Trophoblast cell (in vitro differentiated cells and primary cell): ENCODE measurements at regions not wholly inside any gene's neighbourhood (a gene's known extent, or its start where the extent isn't known, plus 50 kb on each side); places are given as distances from the start of the nearest gene placed in this dataset.
"Not testable (repeated sequence)": the region's sequence is repeated elsewhere in the genome, so short reads cannot be mapped to it uniquely, and the experiment has no call there.

Experiments used
- DNase-seq, 2 donors: peaks; one replicate each; pipeline ENCODE4 v3.0.0-alpha.2; 2016
- H2AFZ ChIP-seq: 2 replicates; pipeline ENCODE4 v1.6.1; 2013; ENCODE audit warnings: low read length, moderate library complexity, mild to moderate bottlenecking; ENCODE audit not compliant: insufficient read depth, poor library complexity
- H2AK5ac ChIP-seq: 2 replicates; pipeline ENCODE4 v1.6.1; 2013; ENCODE audit warnings: mild to moderate bottlenecking, low read length
- H2BK120ac ChIP-seq: 2 replicates; pipeline ENCODE4 v1.6.1; 2013; ENCODE audit warnings: low read length, mild to moderate bottlenecking, moderate library complexity; ENCODE audit not compliant: insufficient read depth, poor library complexity
- H2BK12ac ChIP-seq: 2 replicates; pipeline ENCODE4 v1.6.1; 2013; ENCODE audit warnings: mild to moderate bottlenecking, low read length, moderate library complexity
- H2BK5ac ChIP-seq: 2 replicates; pipeline ENCODE4 v1.6.1; 2013; ENCODE audit warnings: low read length, low read depth, moderate library complexity, mild to moderate bottlenecking; ENCODE audit not compliant: poor library complexity
- H3K14ac ChIP-seq: 2 replicates; pipeline ENCODE4 v1.6.1; 2013; ENCODE audit warnings: mild to moderate bottlenecking, low read length
- H3K18ac ChIP-seq: 2 replicates; pipeline ENCODE4 v1.6.1; 2013; ENCODE audit warnings: mild to moderate bottlenecking, low read length
- H3K23ac ChIP-seq: 2 replicates; pipeline ENCODE4 v1.6.1; 2013; ENCODE audit warnings: low read length
- H3K27ac ChIP-seq: 2 replicates; pipeline ENCODE4 v1.5.1; 2013; ENCODE audit warnings: low read depth, mild to moderate bottlenecking, inconsistent platforms, low read length, moderate library complexity
- H3K27me3 ChIP-seq: 2 replicates; pipeline ENCODE4 v1.6.1; 2013; ENCODE audit warnings: inconsistent platforms, mild to moderate bottlenecking, low read length, moderate library complexity; ENCODE audit not compliant: insufficient read depth
- H3K36me3 ChIP-seq, 2 experiments: 1 replicate in 1 of 2; 2 replicates in 1 of 2; pipeline ENCODE4 v1.6.1; 2013; ENCODE audit warnings: low read length in 2 of 2, mild to moderate bottlenecking in 2 of 2, moderate library complexity in 1 of 2; ENCODE audit not compliant: insufficient read depth in 2 of 2, control insufficient read depth in 1 of 2
- H3K4ac ChIP-seq: 2 replicates; pipeline ENCODE4 v1.6.1; 2013; ENCODE audit warnings: low read depth, mild to moderate bottlenecking, low read length, moderate library complexity
- H3K4me1 ChIP-seq, 2 experiments: 1 replicate in 1 of 2; 2 replicates in 1 of 2; pipeline ENCODE4 v1.6.1; 2013; ENCODE audit warnings: low read length in 2 of 2, mild to moderate bottlenecking in 2 of 2, moderate library complexity in 1 of 2; ENCODE audit not compliant: insufficient read depth in 2 of 2, control insufficient read depth in 1 of 2
- H3K4me2 ChIP-seq: 2 replicates; pipeline ENCODE4 v1.6.1; 2013; ENCODE audit warnings: inconsistent platforms, mild to moderate bottlenecking, low read length, moderate library complexity
- H3K4me3 ChIP-seq: 2 replicates; pipeline ENCODE4 v1.5.1; 2013; ENCODE audit warnings: mild to moderate bottlenecking, low read depth, low read length, inconsistent platforms
- H3K79me1 ChIP-seq: one replicate; pipeline ENCODE4 v1.6.1; 2013; ENCODE audit warnings: low read length
- H3K79me2 ChIP-seq: 2 replicates; pipeline ENCODE4 v1.6.1; 2013; ENCODE audit warnings: low read length, mild to moderate bottlenecking; ENCODE audit not compliant: control insufficient read depth, insufficient read depth, poor library complexity
- H3K9ac ChIP-seq: 2 replicates; pipeline ENCODE4 v1.6.1; 2013; ENCODE audit warnings: mild to moderate bottlenecking, low read length
- H3K9me3 ChIP-seq: 2 replicates; pipeline ENCODE4 v1.6.1; 2013; ENCODE audit warnings: low read depth, mild to moderate bottlenecking, control low read depth, inconsistent platforms, low read length; ENCODE audit not compliant: insufficient read depth
- H4K12ac ChIP-seq: 2 replicates; pipeline ENCODE4 v1.6.1; 2013; ENCODE audit warnings: low read depth, mild to moderate bottlenecking, low read length, moderate library complexity
- H4K8ac ChIP-seq: 2 replicates; pipeline ENCODE4 v1.6.1; 2013; ENCODE audit warnings: low read depth, mild to moderate bottlenecking, low read length, moderate library complexity
- H4K91ac ChIP-seq: one replicate; pipeline ENCODE4 v1.6.1; 2013; ENCODE audit warnings: low read depth, mild to moderate bottlenecking, low read length, moderate library complexity
- WGBS: extraction: QIAGEN DNeasy Blood & Tissue Kit; methylation state at CpG from one replicate; pipeline ENCODE4 v1.1.7; 2013; ENCODE audit warnings: missing lambda C conversion rate; ENCODE audit not compliant: insufficient read length, insufficient coverage; ENCODE audit errors: extremely low coverage; 5-methylcytosine and 5-hydroxymethylcytosine counted together

GRCh38 chr3:68662176-68662575 is 270.2 kb downstream of the TAFA4 start:
- Histone ChIP-seq H3K18ac (no peak overlapping the region), H3K79me2 (no peaks in the 10 kb centered on the region), H2AFZ (no peak overlapping the region), H3K9me3 (no peaks in the 10 kb centered on the region), H3K27ac (no peak overlapping the region), H3K4ac (no peak overlapping the region), H2BK12ac (no peak overlapping the region), H2AK5ac (no peak overlapping the region), H4K8ac (no peak overlapping the region), H3K27me3 (no peaks in the 10 kb centered on the region), H3K4me2 (no peak overlapping the region), H3K4me1 (peaks cover 2 to 4% of the 10 kb centered on the region in 2 experiments), H3K23ac (no peak overlapping the region), H2BK120ac (no peak overlapping the region), H3K9ac (no peak overlapping the region), H3K79me1 (peaks cover 2% of the 10 kb centered on the region), H3K14ac (no peak overlapping the region), H3K36me3 (no peaks in the 10 kb centered on the region), H4K91ac (no peak overlapping the region), H2BK5ac (no peak overlapping the region), H3K4me3 (no peak overlapping the region), H4K12ac (no peak overlapping the region)
- no CpG with 5 or more reads among the region's 1 CpG for WGBS
- DNase-seq = no peak

- not testable (repeated sequence) for H3K4ac ChIP-seq, H4K91ac ChIP-seq, H3K23ac ChIP-seq
Observed at GRCh38 chr3:68650657-68651056, 281.7 kb downstream of the TAFA4 start.

GRCh38 chr3:68648494-68648893 is 283.9 kb downstream of the TAFA4 start:
- no peaks in the 10 kb centered on the region for H3K27me3 ChIP-seq
- no peaks in the 10 kb centered on the region for H3K79me1 ChIP-seq
- no peak overlapping the region for H2BK120ac ChIP-seq
- H3K9ac ChIP-seq = no peak overlapping the region
- no peak overlapping the region for H3K4me3 ChIP-seq
- no peak overlapping the region for H2BK12ac ChIP-seq
- H3K4me2 ChIP-seq = no peak overlapping the region
- no peak overlapping the region for H4K12ac ChIP-seq
- H3K23ac ChIP-seq = no peak overlapping the region
- H2AFZ ChIP-seq = no peak overlapping the region
- WGBS = no CpG with 5 or more reads among the region's 2 CpGs
- no peak overlapping the region for H2BK5ac ChIP-seq
- no peaks in the 10 kb centered on the region for H3K4me1 ChIP-seq
- peaks cover 3% of the 10 kb centered on the region for H3K9me3 ChIP-seq
- no peak overlapping the region for H3K14ac ChIP-seq
- H3K4ac ChIP-seq = no peak overlapping the region
- DNase-seq = no peak
- H3K27ac ChIP-seq = no peak overlapping the region
- H3K18ac ChIP-seq = no peak overlapping the region
- H4K8ac ChIP-seq = no peak overlapping the region
- no peaks in the 10 kb centered on the region for H3K79me2 ChIP-seq
- no peak overlapping the region for H2AK5ac ChIP-seq
- no peak overlapping the region for H4K91ac ChIP-seq
- no peaks in the 10 kb centered on the region for H3K36me3 ChIP-seq

More at GRCh38 chr3:68650657-68651056, 281.7 kb downstream of the TAFA4 start:
- H3K14ac ChIP-seq, H3K18ac ChIP-seq, H2BK5ac ChIP-seq, H3K4me2 ChIP-seq, H3K36me3 ChIP-seq, H2AFZ ChIP-seq, H3K4me3 ChIP-seq, H2AK5ac ChIP-seq, H4K12ac ChIP-seq, H3K79me2 ChIP-seq, H3K27ac ChIP-seq, H2BK12ac ChIP-seq, H3K27me3 ChIP-seq, H2BK120ac ChIP-seq, H3K9me3 ChIP-seq, H3K4me1 ChIP-seq, H3K9ac ChIP-seq, H3K79me1 ChIP-seq, DNase-seq, H4K8ac ChIP-seq: not testable (repeated sequence)
- WGBS = no CpG with 5 or more reads among the region's 3 CpGs

GRCh38 chr3:68631850-68632545 is 300.3 kb downstream of the TAFA4 start:
- Histone ChIP-seq H4K91ac (no peak overlapping the region), H2AK5ac (no peak overlapping the region), H2BK12ac (no peak overlapping the region), H3K36me3 (no peaks in the 10 kb centered on the region), H3K79me1 (no peaks in the 10 kb centered on the region), H3K9ac (no peak overlapping the region), H3K9me3 (no peaks in the 10 kb centered on the region), H3K4me1 (peaks cover 0 to 5% of the 10 kb centered on the region in 2 experiments), H3K14ac (no peak overlapping the region), H3K79me2 (no peaks in the 10 kb centered on the region), H2BK120ac (no peak overlapping the region), H3K4me3 (no peak overlapping the region), H3K18ac (no peak overlapping the region), H3K23ac (no peak overlapping the region), H4K12ac (no peak overlapping the region), H3K4ac (no peak overlapping the region), H4K8ac (no peak overlapping the region), H3K4me2 (no peak overlapping the region), H3K27ac (no peak overlapping the region), H2AFZ (no peak overlapping the region), H3K27me3 (no peaks in the 10 kb centered on the region), H2BK5ac (no peak overlapping the region)
- no peak for DNase-seq
- WGBS = no CpG with 5 or more reads among the region's 7 CpGs
